Fibroblast of the aortic adventitia (primary cell): ENCODE measurements at regions not wholly inside any gene's neighbourhood (a gene's known extent, or its start where the extent isn't known, plus 50 kb on each side); places are given as distances from the start of the nearest gene placed in this dataset.
A peak's percentile ranks its signal among the peaks of the same experiment; 100 is the strongest.

Experiments
- DNase-seq: peaks from one replicate; pipeline ENCODE4 v3.0.0-alpha.2; 2010; ENCODE audit warnings: low read depth
- H3K4me3 ChIP-seq: 2 replicates; pipeline ENCODE4 v1.5.1; 2011; ENCODE audit warnings: low read depth, mild to moderate bottlenecking, control low read depth, low read length, moderate library complexity
- TF ChIP-seq, protein P1 (sequence below): IDR thresholded peaks from 2 replicates; pipeline ENCODE4 v1.5.1; 2011; ENCODE audit warnings: mild to moderate bottlenecking, low read length, control low read depth, inconsistent platforms; ENCODE audit not compliant: insufficient read depth

DNA sequence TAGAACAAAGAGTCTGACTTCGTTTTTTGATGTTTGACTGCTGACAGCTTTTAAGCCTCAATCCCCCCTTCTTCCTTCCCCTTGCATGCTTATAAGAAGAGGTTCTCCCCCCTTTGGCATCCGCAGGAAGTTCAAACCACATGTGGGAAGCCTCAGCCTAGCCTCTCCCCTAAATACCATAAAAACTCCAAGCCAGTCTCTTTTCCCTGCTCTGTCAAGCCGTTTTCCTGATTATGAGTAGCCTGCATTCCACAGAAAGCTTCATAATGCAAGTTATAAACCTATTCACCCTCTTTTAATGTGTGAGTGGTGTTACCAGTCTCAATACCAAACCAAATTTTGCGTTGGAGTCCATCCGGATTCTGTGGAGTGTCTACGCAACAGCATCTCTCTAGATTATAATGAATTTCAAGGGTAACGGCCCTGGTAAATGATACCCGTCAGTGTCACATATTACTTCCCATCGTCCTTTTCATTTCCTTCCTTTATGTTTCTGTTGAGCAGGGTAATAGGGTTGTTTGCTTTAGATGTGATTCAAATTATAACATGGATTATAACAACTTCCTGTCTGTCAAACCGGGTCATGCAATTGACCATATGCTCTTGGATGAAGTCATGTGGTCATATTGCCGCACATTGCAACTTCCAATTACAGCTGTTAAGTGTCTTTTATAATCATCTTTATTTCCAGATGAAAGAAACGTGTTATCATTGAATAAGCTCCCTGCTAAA is 717.5 kb downstream of the RWDD3 start:
- TF ChIP-seq, protein P1, sequence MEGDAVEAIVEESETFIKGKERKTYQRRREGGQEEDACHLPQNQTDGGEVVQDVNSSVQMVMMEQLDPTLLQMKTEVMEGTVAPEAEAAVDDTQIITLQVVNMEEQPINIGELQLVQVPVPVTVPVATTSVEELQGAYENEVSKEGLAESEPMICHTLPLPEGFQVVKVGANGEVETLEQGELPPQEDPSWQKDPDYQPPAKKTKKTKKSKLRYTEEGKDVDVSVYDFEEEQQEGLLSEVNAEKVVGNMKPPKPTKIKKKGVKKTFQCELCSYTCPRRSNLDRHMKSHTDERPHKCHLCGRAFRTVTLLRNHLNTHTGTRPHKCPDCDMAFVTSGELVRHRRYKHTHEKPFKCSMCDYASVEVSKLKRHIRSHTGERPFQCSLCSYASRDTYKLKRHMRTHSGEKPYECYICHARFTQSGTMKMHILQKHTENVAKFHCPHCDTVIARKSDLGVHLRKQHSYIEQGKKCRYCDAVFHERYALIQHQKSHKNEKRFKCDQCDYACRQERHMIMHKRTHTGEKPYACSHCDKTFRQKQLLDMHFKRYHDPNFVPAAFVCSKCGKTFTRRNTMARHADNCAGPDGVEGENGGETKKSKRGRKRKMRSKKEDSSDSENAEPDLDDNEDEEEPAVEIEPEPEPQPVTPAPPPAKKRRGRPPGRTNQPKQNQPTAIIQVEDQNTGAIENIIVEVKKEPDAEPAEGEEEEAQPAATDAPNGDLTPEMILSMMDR = no peak
- no peak for DNase-seq
- no peak overlapping the region for H3K4me3 ChIP-seq

DNA sequence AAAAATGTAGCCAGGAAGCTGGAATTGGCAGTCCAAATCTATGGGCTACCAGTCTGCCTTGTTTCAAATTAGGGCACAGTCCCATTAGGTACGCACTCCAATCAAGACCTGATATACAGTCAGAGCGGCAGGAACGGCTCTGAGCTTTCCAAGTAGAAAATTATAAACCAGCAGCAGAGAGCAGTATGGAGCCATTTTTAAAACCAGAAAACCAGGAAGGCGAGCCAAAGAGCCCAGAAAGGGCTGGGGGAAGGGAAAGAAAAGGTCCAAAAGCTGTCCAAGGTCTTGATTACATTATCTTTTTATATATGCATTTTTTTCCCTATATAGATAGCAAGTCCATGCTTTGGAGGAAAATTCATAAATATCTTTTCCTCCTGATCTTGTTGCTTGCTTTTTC is 719.0 kb downstream of the RWDD3 start:
- TF ChIP-seq, protein P1 = peak; percentile 3
- no peak overlapping the region for H3K4me3 ChIP-seq
- DNase-seq = peak; percentile 11

DNA sequence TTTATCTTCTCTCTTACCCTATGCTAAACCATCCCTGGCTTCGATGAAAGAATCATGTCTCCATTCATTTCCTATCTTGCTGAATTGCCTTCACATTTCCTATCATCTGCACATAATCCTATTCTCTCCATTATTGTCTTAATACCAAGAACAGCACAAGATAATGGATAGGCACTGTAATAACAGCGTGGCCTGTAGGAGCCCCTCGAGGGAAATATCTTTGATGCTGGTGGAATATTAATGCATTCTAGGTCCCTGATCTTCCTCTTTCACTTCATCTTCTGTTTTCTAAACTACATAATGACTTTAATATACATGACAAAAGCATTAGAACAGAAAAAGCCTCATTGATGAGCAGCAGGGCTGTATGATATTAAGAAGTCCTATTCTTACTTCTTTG is 720.6 kb downstream of the RWDD3 start:
- DNase-seq = no peak
- TF ChIP-seq, protein P1 = no peak
- H3K4me3 ChIP-seq = no peak overlapping the region

DNA sequence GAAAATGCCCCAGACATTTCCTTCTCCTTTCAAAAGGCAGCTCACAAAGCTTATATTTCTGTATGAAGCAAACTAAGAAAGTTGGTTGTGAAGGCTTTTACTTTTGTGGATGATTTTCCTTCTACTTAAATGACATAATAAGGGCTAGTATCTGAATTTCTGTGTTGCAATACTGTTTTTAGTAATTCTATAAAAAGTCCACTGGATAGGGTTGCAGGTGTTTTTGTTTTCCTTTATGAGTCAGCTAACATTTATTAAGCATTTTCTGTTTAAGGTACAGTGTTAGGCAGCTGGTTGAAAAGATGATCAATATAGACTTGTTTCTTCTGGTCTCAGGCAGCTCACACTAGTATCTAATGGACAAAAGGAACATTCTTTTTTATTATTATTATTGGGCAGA is 722.2 kb downstream of the RWDD3 start:
- no peak overlapping the region for H3K4me3 ChIP-seq
- TF ChIP-seq, protein P1 = no peak
- DNase-seq = no peak

DNA sequence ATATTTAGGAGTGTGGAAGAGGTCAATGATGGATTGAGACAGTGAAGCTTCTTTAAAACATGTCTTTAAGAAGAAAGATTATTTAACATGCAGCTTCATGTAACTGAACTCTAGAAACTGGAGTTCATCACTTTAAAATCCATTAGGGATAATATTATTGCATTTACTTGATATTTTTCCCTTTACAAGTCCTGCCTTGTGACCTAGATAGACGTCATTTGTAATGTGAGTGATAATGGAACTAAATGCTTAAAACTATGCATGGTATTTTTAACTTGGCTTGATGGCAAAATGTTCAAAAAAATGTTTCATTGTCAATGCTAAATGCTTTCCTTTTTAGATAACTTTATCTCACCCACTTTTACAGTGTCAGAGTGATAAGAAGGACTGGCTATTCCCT is 723.7 kb downstream of the RWDD3 start:
- DNase-seq = peak; percentile 22
- no peak overlapping the region for H3K4me3 ChIP-seq
- TF ChIP-seq, protein P1 = no peak

DNA sequence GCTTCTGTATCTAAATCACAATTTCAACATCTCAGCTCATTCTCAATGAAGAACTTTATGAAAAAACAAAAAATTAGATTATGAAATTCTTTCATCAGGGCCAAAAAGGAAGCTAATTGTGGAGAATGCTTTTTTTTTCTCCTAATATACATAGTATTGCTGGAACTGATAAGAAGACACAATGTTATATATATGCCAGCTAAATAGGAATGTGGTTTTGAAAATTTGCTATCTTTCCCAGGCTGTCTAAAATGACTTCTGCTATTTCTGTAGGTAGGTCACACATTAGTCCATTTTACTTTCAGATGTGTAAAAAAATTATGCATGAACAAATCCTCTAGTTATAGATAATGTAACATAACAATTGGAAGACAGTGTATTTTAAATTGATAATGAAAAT is 732.9 kb downstream of the RWDD3 start:
- TF ChIP-seq, protein P1 = no peak
- no peak overlapping the region for H3K4me3 ChIP-seq
- DNase-seq = no peak

DNA sequence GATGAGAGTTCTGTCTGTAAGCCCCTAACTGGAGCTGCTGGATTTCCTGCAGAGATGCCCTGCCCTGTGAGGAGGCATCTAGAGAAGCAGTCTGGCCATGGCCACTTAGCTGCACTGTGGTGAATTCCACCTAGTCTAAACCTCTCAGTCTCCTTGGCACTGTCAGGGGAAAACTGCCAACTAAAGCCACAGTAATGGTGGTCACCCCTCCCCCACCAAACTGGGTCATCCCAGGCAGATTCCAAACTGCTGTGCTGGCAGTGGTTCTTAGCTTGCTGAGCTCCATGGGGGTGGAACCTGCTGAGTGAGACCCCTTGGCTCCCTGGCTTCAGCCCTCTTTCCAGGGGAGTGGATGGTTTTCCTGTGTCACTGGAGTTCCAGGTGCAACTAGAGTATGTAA is 740.6 kb downstream of the RWDD3 start:
- H3K4me3 ChIP-seq = no peak overlapping the region
- DNase-seq = no peak
- TF ChIP-seq, protein P1 = no peak
